Osteocyte (in vitro differentiated cells): ENCODE measurements at regions not wholly inside any gene's neighbourhood (a gene's known extent, or its start where the extent isn't known, plus 50 kb on each side); places are given as distances from the start of the nearest gene placed in this dataset.

Experiments
- DNase-seq: peaks from one replicate; pipeline ENCODE4 v3.0.0; 2021; ENCODE audit warnings: mixed read lengths; ENCODE audit not compliant: unreplicated experiment; ENCODE audit errors: extremely low spot score
- H3K27ac Mint-ChIP-seq: one replicate; pipeline ENCODE4 v1.8.0; 2021; ENCODE audit warnings: mild to moderate bottlenecking, mixed read lengths; ENCODE audit not compliant: unreplicated experiment
- H3K27me3 Mint-ChIP-seq: one replicate; pipeline ENCODE4 v1.8.0; 2021; ENCODE audit warnings: mixed read lengths; ENCODE audit not compliant: unreplicated experiment
- H3K36me3 Mint-ChIP-seq: one replicate; pipeline ENCODE4 v1.8.0; 2021; ENCODE audit warnings: mixed read lengths; ENCODE audit not compliant: unreplicated experiment
- H3K4me1 Mint-ChIP-seq: one replicate; pipeline ENCODE4 v1.8.0; 2021; ENCODE audit warnings: mixed read lengths; ENCODE audit not compliant: unreplicated experiment
- H3K4me3 Mint-ChIP-seq: one replicate; pipeline ENCODE4 v1.8.0; 2021; ENCODE audit warnings: mild to moderate bottlenecking, moderate library complexity, mixed read lengths; ENCODE audit not compliant: unreplicated experiment
- H3K9me3 Mint-ChIP-seq: one replicate; pipeline ENCODE4 v1.8.0; 2021; ENCODE audit warnings: mixed read lengths; ENCODE audit not compliant: unreplicated experiment
- TF ChIP-seq, protein P1 (sequence below): fragments of 200-600 bp; sonication (generic); IDR thresholded peaks from 2 replicates; pipeline ENCODE4 v1.5.0; 2021; ENCODE audit warnings: antibody characterized with exemption, mild to moderate bottlenecking, moderate library complexity

DNA sequence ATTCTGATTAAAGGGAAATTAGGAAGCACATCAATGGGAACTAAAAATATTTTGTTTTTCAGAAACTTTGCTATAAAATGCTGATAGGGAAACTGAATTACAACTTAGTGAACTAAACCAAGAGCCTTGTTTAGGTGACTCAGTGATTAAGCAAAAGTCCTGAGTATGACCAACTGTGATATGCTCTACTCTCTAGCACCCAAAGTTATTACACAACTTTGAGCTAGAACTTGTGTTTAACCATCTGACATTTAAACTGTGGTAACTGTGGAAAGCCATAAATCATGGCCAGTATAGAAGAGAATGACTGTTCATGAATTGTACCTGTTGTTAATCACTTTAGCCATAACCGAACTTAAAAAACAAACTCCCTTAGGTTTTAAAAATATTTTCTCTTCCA, 127.4 kb downstream of the ZNF365 start:
- Mint-ChIP-seq H3K27ac (no peak overlapping the region), H3K9me3 (no peaks in the 10 kb centered on the region), H3K4me3 (no peak overlapping the region), H3K4me1 (no peaks in the 10 kb centered on the region), H3K27me3 (peaks cover 11% of the 10 kb centered on the region), H3K36me3 (no peaks in the 10 kb centered on the region)
- TF ChIP-seq, protein P1, sequence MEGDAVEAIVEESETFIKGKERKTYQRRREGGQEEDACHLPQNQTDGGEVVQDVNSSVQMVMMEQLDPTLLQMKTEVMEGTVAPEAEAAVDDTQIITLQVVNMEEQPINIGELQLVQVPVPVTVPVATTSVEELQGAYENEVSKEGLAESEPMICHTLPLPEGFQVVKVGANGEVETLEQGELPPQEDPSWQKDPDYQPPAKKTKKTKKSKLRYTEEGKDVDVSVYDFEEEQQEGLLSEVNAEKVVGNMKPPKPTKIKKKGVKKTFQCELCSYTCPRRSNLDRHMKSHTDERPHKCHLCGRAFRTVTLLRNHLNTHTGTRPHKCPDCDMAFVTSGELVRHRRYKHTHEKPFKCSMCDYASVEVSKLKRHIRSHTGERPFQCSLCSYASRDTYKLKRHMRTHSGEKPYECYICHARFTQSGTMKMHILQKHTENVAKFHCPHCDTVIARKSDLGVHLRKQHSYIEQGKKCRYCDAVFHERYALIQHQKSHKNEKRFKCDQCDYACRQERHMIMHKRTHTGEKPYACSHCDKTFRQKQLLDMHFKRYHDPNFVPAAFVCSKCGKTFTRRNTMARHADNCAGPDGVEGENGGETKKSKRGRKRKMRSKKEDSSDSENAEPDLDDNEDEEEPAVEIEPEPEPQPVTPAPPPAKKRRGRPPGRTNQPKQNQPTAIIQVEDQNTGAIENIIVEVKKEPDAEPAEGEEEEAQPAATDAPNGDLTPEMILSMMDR, result no peak
- DNase-seq, result no peak

DNA sequence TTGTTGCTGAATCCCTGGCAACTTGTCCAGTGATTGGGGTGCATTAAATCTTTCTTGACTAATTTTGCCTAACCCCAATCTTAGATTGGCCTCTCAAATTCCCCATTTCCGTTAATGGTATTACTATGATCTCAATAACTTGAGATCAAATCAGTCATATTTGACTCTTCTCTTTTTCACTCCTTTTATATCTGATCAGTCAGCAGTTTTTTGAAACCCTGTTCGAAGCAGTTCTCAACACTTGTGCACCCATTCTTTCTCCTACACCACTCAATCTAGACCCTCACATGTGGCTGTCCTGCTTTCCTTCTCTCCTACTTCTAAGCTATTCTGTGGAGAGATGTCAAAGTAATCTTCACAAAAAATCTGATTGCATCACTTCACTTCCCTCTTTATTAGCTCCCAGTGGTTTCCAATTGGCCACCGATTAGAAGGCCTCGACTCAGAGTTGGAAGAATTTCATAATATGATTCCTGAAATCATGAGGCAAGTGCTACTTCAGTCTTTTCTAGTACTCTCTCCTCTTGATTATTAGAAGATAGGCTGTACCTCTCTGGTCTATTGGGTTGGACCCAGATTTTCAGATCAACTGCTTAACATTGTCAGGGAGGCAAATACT, 128.9 kb downstream of the ZNF365 start:
- H3K4me3 Mint-ChIP-seq, result no peak overlapping the region
- no peaks in the 10 kb centered on the region for H3K9me3 Mint-ChIP-seq
- no peak for DNase-seq
- no peaks in the 10 kb centered on the region for H3K4me1 Mint-ChIP-seq
- H3K36me3 Mint-ChIP-seq, result no peaks in the 10 kb centered on the region
- H3K27me3 Mint-ChIP-seq, result peaks cover 11% of the 10 kb centered on the region
- H3K27ac Mint-ChIP-seq, result no peak overlapping the region
- TF ChIP-seq, protein P1, result no peak

DNA sequence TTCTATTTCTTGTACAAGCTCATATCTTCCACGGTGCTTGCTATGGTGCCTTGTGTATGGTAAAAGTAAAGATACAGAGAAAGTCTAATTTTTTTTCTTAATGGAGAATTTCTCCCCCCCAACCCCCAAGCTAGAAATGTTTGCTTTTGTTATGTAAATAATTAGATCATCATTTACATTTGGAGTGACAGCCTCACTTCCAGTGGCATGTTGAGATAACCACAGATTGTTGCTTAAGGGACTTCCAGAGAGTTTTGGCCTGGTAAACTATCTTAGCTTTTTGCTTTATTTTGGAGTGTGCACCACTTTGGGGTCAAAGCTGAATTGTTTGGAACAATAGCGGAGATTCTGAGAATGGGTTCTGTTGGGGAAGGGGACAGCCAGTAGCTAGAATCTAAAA, 129.7 kb downstream of the ZNF365 start:
- no peak overlapping the region for H3K27ac Mint-ChIP-seq
- H3K9me3 Mint-ChIP-seq, result no peaks in the 10 kb centered on the region
- no peaks in the 10 kb centered on the region for H3K36me3 Mint-ChIP-seq
- no peak for DNase-seq
- H3K27me3 Mint-ChIP-seq, result peaks cover 10% of the 10 kb centered on the region
- TF ChIP-seq, protein P1, result no peak
- H3K4me1 Mint-ChIP-seq, result no peaks in the 10 kb centered on the region
- no peak overlapping the region for H3K4me3 Mint-ChIP-seq

DNA sequence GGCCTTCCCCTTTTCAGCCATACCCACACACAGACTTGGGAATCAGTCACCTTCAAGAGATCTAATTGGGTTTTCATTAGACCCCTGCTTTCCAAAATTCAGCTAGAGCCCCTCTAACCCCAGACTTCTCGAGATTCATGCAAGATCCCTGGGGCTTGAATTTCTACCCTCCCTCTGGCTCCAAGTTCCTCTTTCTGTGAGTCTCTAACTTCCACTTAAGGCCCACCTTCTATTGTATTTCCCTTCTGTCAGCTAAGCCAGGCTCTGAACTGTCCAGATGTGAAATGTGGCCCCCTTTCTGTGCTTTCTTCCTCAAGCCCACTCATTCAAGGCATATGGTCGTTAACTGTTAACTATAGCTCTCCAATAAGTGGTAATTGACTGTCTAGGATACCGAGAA, 132.2 kb downstream of the ZNF365 start:
- H3K4me1 Mint-ChIP-seq, result no peaks in the 10 kb centered on the region
- H3K27ac Mint-ChIP-seq, result no peak overlapping the region
- H3K9me3 Mint-ChIP-seq, result no peaks in the 10 kb centered on the region
- TF ChIP-seq, protein P1, result no peak
- no peak overlapping the region for H3K4me3 Mint-ChIP-seq
- no peaks in the 10 kb centered on the region for H3K36me3 Mint-ChIP-seq
- DNase-seq, result no peak
- H3K27me3 Mint-ChIP-seq, result peaks cover 2% of the 10 kb centered on the region

DNA sequence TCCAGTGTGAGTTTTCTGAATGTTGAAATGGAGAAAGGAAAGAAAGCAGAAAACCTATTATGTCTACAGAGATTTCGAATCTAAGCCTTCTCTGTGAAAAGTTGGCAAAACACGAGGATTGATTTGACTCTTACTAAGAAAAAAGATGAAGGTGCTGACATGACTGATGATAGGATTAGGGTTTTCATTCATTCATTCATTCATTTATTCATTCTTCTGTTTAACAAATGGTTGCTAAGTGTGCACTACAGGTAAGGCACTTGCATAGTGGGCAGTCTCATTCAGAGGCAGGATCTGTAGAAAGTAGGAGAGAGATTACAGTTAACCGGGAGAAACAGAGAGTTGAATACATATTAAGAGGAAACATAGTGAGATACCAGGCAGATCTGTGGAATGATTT, 137.1 kb downstream of the ZNF365 start:
- H3K36me3 Mint-ChIP-seq, result no peaks in the 10 kb centered on the region
- TF ChIP-seq, protein P1, result no peak
- H3K4me3 Mint-ChIP-seq, result no peak overlapping the region
- H3K4me1 Mint-ChIP-seq, result peaks cover 5% of the 10 kb centered on the region
- no peak overlapping the region for H3K27ac Mint-ChIP-seq
- no peaks in the 10 kb centered on the region for H3K9me3 Mint-ChIP-seq
- DNase-seq, result no peak
- peaks cover 11% of the 10 kb centered on the region for H3K27me3 Mint-ChIP-seq
